ENCODE measurements at regions not wholly inside any gene's neighbourhood (a gene's known extent, or its start where the extent isn't known, plus 50 kb on each side); places are given as distances from the start of the nearest gene placed in this dataset.

DNA sequence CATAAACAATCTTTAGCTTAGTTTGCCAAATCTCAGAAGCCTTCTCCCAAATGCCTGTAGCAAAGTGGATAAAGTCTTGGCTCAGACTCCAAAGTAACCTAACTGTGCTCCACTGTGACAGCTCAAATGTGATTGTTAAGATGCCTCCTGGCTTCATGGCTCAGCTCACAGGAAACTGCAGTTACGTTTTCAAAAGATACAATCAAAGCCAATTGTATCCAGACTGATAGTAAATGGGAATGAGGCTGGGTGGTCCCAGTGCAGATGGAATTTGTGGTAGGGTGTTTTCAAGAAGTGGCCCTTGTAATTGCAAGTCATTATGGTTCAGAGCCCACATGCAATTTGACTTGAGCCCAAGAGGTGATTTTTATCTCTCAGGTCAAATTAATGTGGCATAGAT lies 151.2 kb upstream of the TAB2 start:
- no peak for TF ChIP-seq SUZ12 (IDR thresholded peaks at IDR 0.05)
- TF ChIP-seq ELF4 (IDR thresholded peaks at IDR 0.05), result no peak
- TF ChIP-seq TARDBP (IDR thresholded peaks at IDR 0.05), result no peak
- no peak for TF ChIP-seq BHLHE40 (IDR thresholded peaks at IDR 0.05; ENCODE audit: borderline replicate concordance)
- no peak for TF ChIP-seq FOXA1 (IDR thresholded peaks at IDR 0.05)
- no peak for TF ChIP-seq FOXM1 (IDR thresholded peaks at IDR 0.05; ENCODE audit: borderline replicate concordance)
- TF ChIP-seq NFRKB (IDR thresholded peaks at IDR 0.05), result no peak
- TF ChIP-seq ARNT (IDR thresholded peaks at IDR 0.05), result no peak
- TF ChIP-seq FOXK2 (IDR thresholded peaks at IDR 0.05), result no peak
- TF ChIP-seq SP1 (IDR thresholded peaks at IDR 0.05), result no peak
- TF ChIP-seq CTBP1 (IDR thresholded peaks at IDR 0.05; ENCODE audit: borderline replicate concordance), result no peak
- no peak for TF ChIP-seq L3MBTL2 (conservative IDR thresholded peaks at IDR 0.05)
- TF ChIP-seq HDGF (IDR thresholded peaks at IDR 0.05; ENCODE audit: borderline replicate concordance), result no peak
